Vagina (tissue), 2 donors: ENCODE measurements at regions not wholly inside any gene's neighbourhood (a gene's known extent, or its start where the extent isn't known, plus 50 kb on each side); places are given as distances from the start of the nearest gene placed in this dataset.

Source experiments
- POLR2A ChIP-seq, 2 donors: fragments of 450-650 bp; IDR thresholded peaks; one replicate each; pipeline ENCODE4 v1.6.1; 2017; ENCODE audit warnings: antibody characterized with exemption in 2 of 2, mild to moderate bottlenecking in 2 of 2, moderate library complexity in 2 of 2
- TF ChIP-seq, protein P1 (sequence below), 3 experiments: fragments of 450-650 bp in 2 of 3; fragments of 200-600 bp in 1 of 3; sonication (generic) in 1 of 3; IDR thresholded peaks; one replicate each; pipeline ENCODE4 v1.5.1; 2017 to 2019; ENCODE audit warnings: antibody characterized with exemption in 3 of 3, mild to moderate bottlenecking in 2 of 3, moderate library complexity in 2 of 3

GRCh38 chr2:4662161-4662779 lies 958.9 kb downstream of the DCDC2C start:
- no peak for TF ChIP-seq POLR2A (IDR thresholded peaks at IDR 0.05)
- TF ChIP-seq, protein P1, sequence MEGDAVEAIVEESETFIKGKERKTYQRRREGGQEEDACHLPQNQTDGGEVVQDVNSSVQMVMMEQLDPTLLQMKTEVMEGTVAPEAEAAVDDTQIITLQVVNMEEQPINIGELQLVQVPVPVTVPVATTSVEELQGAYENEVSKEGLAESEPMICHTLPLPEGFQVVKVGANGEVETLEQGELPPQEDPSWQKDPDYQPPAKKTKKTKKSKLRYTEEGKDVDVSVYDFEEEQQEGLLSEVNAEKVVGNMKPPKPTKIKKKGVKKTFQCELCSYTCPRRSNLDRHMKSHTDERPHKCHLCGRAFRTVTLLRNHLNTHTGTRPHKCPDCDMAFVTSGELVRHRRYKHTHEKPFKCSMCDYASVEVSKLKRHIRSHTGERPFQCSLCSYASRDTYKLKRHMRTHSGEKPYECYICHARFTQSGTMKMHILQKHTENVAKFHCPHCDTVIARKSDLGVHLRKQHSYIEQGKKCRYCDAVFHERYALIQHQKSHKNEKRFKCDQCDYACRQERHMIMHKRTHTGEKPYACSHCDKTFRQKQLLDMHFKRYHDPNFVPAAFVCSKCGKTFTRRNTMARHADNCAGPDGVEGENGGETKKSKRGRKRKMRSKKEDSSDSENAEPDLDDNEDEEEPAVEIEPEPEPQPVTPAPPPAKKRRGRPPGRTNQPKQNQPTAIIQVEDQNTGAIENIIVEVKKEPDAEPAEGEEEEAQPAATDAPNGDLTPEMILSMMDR (IDR thresholded peaks at IDR 0.05), result no peak
